Prostate gland (tissue), 2 donors: ENCODE measurements at regions not wholly inside any gene's neighbourhood (a gene's known extent, or its start where the extent isn't known, plus 50 kb on each side); places are given as distances from the start of the nearest gene placed in this dataset.

Experiments
- DNase-seq: peaks from one replicate; pipeline ENCODE4 v3.0.0-alpha.2; 2019; ENCODE audit warnings: low spot score
- H3K27ac ChIP-seq, 2 donors: fragments of 200-600 bp; sonication (generic); 2 replicates each; pipeline ENCODE4 v1.5.1; 2017 to 2019
- H3K27me3 ChIP-seq: fragments of 200-600 bp; sonication (generic); replicated peaks from 2 replicates; pipeline ENCODE4 v1.5.1; 2019; ENCODE audit not compliant: insufficient read depth
- H3K36me3 ChIP-seq, 2 donors: fragments of 200-600 bp; sonication (generic); 1 replicate in 1 of 2; 2 replicates in 1 of 2; pipeline versions ENCODE4 v1.5.1 to v1.8.1; 2017 to 2019
- H3K4me1 ChIP-seq: fragments of 200-600 bp; sonication (generic); replicated peaks from 2 replicates; pipeline ENCODE4 v1.5.1; 2019
- H3K4me3 ChIP-seq, 2 donors: fragments of 200-600 bp; sonication (generic); 2 replicates each; pipeline ENCODE4 v1.5.1; 2017 to 2019
- H3K9me3 ChIP-seq: fragments of 200-600 bp; sonication (generic); 2 replicates; pipeline ENCODE4 v1.5.1; 2017
- CTCF ChIP-seq, 4 experiments: fragments of 200-600 bp in 2 of 4; fragments of 450-650 bp in 2 of 4; sonication (generic) in 2 of 4; IDR thresholded peaks; 1 replicate in 3 of 4; 2 replicates in 1 of 4; pipeline ENCODE4 v1.5.1; 2016 to 2019; ENCODE audit warnings: antibody characterized with exemption in 4 of 4, mild to moderate bottlenecking in 2 of 4, moderate library complexity in 2 of 4
- POLR2A ChIP-seq: fragments of 450-650 bp; IDR thresholded peaks from one replicate; pipeline ENCODE4 v1.6.1; 2016; ENCODE audit warnings: antibody characterized with exemption, mild to moderate bottlenecking
- POLR2AphosphoS5 ChIP-seq: sonication (generic); formaldehyde crosslinking; IDR thresholded peaks from one replicate; pipeline ENCODE4 v1.6.1; 2017; ENCODE audit warnings: antibody characterized with exemption
- WGBS: methylation state at CpG from one replicate; pipeline ENCODE4 v1.1.5; 2018; 5-methylcytosine and 5-hydroxymethylcytosine counted together
- intact Hi-C: fragments of 100-400 bp; cut with DNase I; formaldehyde crosslinking; loops from one replicate; pipeline ENCODE4 v1.14.2; 2022

GRCh38 chr12:53803194-53803593, 51.4 kb upstream of the CISTR start:
- TF ChIP-seq POLR2AphosphoS5, result no peak
- TF ChIP-seq CTCF (IDR thresholded peaks at IDR 0.05), result no peak
- TF ChIP-seq POLR2A, result no peak

GRCh38 chr12:53803703-53804102, 51.9 kb upstream of the CISTR start:
- no peaks in the 10 kb centered on the region for H3K36me3 ChIP-seq
- no peak for DNase-seq
- H3K4me3 ChIP-seq, result no peak overlapping the region
- no peak overlapping the region for H3K27ac ChIP-seq
- intact Hi-C loops, result no loop called here
- 84% methylated on average over 4 of the region's 4 CpGs for WGBS
- H3K27me3 ChIP-seq, result no peaks in the 10 kb centered on the region
- no peaks in the 10 kb centered on the region for H3K9me3 ChIP-seq
- TF ChIP-seq POLR2AphosphoS5 (no peak), CTCF (IDR thresholded peaks at IDR 0.05) (no peak), POLR2A (no peak)
- peaks cover 4% of the 10 kb centered on the region for H3K4me1 ChIP-seq

More at GRCh38 chr12:53803194-53803593, 51.4 kb upstream of the CISTR start:
- H3K9me3 ChIP-seq, result no peaks in the 10 kb centered on the region
- WGBS, result 63% methylated on average over 3 of the region's 3 CpGs
- H3K36me3 ChIP-seq, result no peaks in the 10 kb centered on the region
- H3K27me3 ChIP-seq, result no peaks in the 10 kb centered on the region
- no peak for DNase-seq
- H3K27ac ChIP-seq, result no peak overlapping the region
- no peak overlapping the region for H3K4me3 ChIP-seq
- peaks cover 4% of the 10 kb centered on the region for H3K4me1 ChIP-seq
- intact Hi-C loops, result no loop called here

GRCh38 chr12:53804429-53804828, 52.6 kb upstream of the CISTR start:
- intact Hi-C loops, result no loop called here
- no peaks in the 10 kb centered on the region for H3K9me3 ChIP-seq
- 48% methylated on average over 2 of the region's 2 CpGs for WGBS
- peaks cover 4% of the 10 kb centered on the region for H3K4me1 ChIP-seq
- H3K4me3 ChIP-seq, result no peak overlapping the region
- no peaks in the 10 kb centered on the region for H3K27me3 ChIP-seq
- peak; percentile 89 for TF ChIP-seq POLR2AphosphoS5
- TF ChIP-seq POLR2A, result no peak
- peak in 2 of 4 experiments; percentile 33 to 41 for TF ChIP-seq CTCF (IDR thresholded peaks at IDR 0.05)
- H3K27ac ChIP-seq, result peak overlapping the region; percentile 40 to 61
- DNase-seq, result peak; percentile 81
- H3K36me3 ChIP-seq, result no peaks in the 10 kb centered on the region

- TF ChIP-seq CTCF (IDR thresholded peaks at IDR 0.05), result no peak
- no peak for TF ChIP-seq POLR2AphosphoS5
- no peak for TF ChIP-seq POLR2A
- H3K27ac ChIP-seq, result peak overlapping the region in 1 of 2 donors; percentile 61
These were observed 53.3 kb upstream of the CISTR start for GRCh38 chr12:53805067-53805466.

GRCh38 chr12:53805791-53806190, 54.0 kb upstream of the CISTR start:
- peaks cover 4% of the 10 kb centered on the region for H3K4me1 ChIP-seq
- no peaks in the 10 kb centered on the region for H3K9me3 ChIP-seq
- no peaks in the 10 kb centered on the region for H3K27me3 ChIP-seq
- H3K36me3 ChIP-seq, result no peaks in the 10 kb centered on the region
- H3K27ac ChIP-seq, result no peak overlapping the region
- WGBS, result 87% methylated on average over 4 of the region's 4 CpGs
- H3K4me3 ChIP-seq, result no peak overlapping the region
- no peak for DNase-seq
- intact Hi-C loops, result no loop called here
- TF ChIP-seq CTCF (IDR thresholded peaks at IDR 0.05), result no peak
- no peak for TF ChIP-seq POLR2A
- no peak for TF ChIP-seq POLR2AphosphoS5

More at GRCh38 chr12:53805067-53805466, 53.3 kb upstream of the CISTR start:
- intact Hi-C loops, result no loop called here
- Histone ChIP-seq H3K4me3 (no peak overlapping the region), H3K36me3 (no peaks in the 10 kb centered on the region), H3K9me3 (no peaks in the 10 kb centered on the region), H3K4me1 (peaks cover 4% of the 10 kb centered on the region), H3K27me3 (no peaks in the 10 kb centered on the region)
- no peak for DNase-seq
- WGBS, result 86% methylated on average over 6 of the region's 6 CpGs
